ENCODE measurements at regions not wholly inside any gene's neighbourhood (a gene's known extent, or its start where the extent isn't known, plus 50 kb on each side); places are given as distances from the start of the nearest gene placed in this dataset.
"Not testable (repeated sequence)": the region's sequence is repeated elsewhere in the genome, so short reads cannot be mapped to it uniquely, and the experiment has no call there.

DNA sequence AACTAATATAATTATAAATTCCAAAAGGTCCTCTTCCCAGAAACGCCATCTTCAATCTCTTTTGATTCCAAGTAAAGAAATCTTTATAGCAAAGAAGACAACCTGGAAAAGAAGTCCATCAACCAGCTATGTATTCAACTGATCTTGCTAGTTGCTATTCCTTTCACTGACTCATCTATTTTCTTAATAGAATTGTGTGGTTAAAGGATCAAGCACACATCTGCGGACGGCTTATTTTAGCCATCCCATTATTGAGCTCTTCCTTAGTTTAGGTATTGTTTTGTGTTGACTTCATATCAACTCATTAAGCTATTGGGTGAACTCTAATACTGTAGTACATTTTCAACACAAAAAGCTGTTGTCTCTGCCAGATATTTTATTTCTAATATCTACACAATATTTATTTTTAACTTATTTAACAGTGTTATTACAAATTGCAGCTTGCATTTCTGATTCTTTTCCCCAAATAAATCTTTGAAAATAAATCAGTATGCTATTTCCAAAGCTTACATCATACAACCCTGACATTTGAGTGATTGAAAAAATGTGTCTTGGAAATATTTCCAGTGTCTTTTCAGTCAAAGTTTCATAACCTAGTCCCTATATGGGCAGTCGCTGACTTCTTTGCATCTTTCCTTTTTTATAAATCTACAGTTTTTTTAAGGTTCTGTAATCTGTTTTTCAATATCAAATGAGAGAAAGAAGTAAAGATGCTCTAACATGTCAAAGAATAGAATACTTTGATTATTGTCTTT lies 158.8 kb upstream of the SPRY2 start:
- DNase-seq (ENCODE audit: low spot score) = no peak

DNA sequence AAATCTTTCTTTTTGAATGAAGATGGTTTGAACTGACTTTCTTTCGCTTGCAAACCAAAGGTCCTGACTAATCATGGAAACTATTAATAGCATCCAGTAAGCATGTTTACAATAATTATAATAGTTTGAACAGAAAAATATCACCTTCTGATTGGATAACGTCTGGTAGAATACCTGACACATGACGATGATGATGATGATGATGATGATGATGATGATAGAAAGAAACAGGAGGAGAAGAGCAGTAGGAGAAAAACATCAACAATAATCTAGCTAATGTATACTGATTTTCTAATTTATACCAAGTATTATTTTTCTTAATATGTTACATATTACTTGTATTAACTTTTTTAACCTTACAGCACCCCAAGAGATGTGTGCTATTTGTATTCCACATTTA lies 157.5 kb upstream of the SPRY2 start:
- DNase-seq (ENCODE audit: low spot score) = no peak

DNA sequence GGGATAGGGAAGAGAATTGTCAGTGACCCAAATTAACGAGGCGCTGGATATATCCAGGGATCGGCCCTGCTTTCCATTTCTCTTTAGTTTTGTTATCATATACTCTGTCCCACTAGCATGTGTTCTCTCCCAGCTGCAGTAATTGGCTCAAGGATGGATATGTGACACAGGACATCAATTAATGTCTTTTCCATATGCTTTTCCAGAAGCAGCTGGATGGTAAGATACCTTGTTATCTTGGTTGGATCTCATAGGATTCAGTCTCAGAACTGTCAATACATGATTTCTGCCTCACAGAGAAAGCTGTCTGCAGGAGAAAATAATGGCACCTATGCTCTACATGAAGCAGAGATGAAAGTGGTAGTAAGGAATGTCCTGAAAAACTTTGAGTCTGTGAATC lies 157.1 kb upstream of the SPRY2 start:
- DNase-seq (ENCODE audit: low spot score) = no peak

DNA sequence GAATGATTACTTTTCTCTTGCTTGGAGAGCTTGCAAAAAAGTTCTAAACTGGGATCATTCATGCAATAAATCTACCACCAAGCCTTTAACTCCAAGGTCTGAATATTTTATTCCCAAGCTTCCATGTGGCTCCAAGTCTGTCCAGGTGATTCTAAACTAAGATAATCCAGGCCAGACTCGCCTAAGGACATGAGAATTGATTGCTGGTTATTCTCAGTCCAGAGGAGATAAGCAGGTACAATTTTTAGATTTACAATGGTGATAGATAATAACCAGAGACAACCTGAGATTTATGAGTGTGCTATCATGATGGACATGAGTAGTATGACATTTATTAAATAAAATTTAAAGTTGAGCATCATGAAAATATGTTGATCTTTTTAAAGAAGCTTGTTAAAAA lies 156.5 kb upstream of the SPRY2 start:
- no peak for DNase-seq (ENCODE audit: low spot score)

DNA sequence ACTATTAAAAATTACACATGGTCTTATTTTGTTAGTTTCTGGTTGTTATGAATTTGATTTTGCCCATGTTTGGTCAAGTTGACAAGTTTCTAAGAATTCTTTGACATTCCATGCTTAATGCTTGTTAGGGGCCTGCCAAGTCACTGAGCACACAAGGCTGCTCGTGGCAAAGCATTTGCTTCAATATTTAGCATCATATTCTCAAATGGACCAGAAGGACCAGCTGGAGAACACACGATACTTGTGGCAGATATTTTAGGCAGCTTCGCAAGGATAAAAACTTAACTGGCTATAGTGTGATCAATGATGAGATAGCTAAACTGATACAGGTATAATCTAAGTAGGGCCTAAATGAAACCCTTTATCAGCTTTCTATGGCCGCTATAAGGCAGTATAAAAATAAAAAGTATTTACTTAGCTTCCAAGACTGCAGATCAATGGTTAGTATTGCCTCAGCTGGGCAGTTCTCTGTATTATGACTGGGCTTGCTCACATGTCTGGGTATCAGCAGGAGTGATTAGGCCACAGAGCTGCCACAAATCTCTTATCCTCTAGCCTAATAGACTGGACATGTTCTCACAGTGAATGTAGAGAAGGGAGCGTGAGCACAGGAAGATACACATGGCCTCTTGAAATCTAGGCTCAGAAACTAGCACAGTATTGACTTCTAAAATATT lies 155.9 kb upstream of the SPRY2 start:
- no peak for DNase-seq (ENCODE audit: low spot score)

DNA sequence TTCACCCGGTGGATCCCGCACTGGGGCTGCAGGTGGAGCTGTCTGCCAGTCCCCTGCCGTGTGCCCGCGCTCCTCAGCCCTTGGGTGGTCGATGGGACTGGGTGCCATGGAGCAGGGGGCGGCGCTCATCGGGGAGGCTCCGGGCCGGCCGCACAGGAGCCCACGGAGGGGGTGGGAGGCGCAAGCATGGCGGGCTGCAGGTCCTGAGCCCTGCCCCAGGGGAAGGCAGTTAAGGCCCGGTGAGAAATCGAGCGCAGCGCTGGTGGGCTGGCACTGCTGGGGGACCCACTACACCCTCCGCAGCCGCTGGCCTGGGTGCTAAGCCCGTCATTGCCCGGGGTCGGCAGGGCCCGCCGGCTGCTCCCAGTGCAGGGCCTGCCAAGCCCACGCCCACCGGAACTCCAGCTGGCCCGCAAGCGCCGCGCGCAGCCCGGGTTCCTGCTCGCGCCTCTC lies 149.6 kb upstream of the SPRY2 start:
- DNase-seq (ENCODE audit: low spot score) = not testable (repeated sequence)

DNA sequence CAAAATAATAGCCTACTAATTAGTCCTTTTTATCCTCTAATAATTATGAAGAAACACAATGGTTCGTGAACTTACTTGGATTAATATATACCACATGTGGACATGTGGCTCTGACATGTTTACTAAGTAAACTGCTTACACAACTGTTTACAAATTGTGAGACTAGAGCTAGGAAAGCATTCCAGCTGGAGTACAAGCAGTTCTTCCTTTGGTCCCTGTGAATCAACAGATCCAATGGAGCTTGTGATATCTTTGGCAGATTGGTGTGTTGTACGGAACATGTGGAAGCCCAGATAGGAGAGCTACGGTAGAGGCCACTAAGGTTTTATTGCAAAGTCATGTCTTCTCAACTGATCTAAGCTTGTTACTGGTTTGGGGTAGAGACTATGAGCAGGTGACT lies 145.5 kb upstream of the SPRY2 start:
- no peak for DNase-seq (ENCODE audit: low spot score)

DNA sequence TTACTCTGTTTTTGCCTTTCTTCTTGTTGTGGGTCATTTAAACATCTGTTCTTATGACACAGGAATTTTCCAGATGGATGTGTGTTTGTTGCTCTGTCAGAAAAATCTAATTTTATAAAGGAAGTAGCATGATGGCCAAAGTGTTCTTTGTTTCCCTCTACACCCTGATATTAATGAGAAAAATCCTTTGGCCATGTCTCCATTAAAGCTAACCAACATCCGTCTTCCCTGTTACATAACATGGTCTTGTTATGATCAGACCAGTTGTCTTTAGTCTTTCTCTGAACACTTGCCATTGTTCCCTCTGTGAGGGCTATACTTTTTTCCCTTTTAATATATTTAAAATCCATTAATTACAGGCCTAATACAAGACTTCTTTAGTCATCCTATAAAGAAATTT lies 142.2 kb upstream of the SPRY2 start:
- DNase-seq (ENCODE audit: low spot score) = no peak

DNA sequence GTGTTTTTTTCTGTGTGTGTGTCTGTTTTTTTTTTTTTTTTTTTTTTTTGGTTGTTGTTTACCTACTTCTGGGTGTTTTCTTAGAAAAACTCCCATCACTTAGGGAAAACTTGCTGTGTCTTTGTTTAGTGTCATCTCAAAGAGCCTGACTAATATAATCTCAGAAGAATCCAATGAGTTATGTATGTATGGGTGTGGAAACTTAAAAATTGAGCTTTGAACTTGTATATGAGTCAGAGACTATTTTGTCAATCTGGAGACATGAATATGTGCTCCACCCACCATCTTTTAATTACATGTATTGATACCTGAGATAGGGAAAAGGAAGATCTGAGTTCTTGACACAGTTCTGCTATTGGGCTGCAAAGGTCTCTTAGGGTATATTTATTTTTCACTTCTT lies 140.7 kb upstream of the SPRY2 start:
- DNase-seq (ENCODE audit: low spot score) = no peak

DNA sequence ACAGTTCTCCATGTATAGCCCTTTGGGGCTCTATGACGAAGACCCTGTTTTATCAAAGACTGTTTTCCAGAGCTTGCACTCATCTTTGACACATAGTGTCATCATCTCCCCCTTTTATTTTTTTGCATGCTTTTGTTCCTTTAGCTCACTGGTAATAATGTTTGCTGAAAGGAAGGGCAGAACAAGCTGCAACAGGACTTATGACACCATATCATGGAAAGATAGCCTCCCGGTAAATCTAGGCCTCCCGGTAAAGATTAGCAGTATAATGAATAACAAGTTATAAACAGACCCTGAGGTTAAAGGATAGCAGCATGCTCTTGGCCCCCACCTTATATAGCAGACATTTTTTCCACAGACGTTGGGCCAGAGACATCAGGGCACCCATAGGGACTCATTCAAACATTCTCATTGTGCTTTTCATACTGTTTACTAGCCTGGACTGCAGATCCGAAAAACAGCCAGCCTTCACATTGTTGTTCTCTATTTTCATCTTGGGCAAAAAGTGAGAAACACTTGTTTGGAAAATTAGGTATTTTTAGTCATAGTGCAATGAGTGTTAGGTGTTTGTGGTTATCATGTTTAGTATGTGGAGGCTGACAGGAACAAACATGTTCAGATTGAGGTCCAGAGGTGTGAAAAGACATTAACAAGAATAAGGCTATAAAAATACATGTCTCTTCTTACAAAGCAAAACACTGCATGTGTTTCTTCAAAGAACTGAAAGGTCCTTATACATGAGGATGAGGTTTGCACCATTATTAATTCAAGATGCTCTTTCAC lies 136.9 kb upstream of the SPRY2 start:
- no peak for DNase-seq (ENCODE audit: low spot score)

DNA sequence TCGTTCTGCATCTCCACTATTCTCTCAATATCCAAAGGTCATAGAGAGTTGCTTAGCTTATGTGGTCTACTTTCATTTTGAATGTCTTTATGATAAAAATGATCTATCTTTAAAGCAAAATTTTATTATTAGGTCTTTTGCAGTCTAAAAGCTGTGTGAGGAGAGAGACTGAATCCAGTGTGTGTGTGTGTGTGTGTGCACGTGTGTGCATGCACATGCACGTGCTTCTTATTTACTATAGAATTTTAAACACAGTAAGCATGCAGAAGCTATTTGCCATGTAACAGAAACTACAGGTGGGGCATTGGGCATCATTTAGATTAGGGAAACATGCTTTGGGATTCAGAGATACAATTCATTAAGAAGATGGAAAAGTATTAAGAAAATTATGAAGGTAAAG lies 136.0 kb upstream of the SPRY2 start:
- DNase-seq (ENCODE audit: low spot score) = no peak

DNA sequence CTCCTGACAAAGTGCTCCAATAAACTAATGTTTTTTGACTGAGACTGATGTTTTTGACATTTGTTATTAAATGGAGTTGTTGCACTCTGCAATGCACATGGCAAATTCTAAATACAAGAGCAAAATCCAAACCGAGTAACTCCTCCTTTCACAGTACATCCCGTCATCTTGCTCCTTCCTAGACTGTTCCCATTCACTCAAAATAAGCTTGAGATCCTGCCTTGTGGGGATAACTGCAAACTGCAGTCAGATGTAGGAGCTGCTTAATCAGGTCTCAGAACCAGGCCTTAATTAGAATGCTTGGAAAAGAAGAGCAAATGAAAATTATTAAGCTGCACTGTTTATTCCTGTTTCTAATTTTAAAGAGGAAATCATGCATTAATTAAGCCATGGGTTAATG lies 134.8 kb upstream of the SPRY2 start:
- no peak for DNase-seq (ENCODE audit: low spot score)

- DNase-seq (ENCODE audit: low spot score) = no peak
Observed at GRCh38 chr13:80473695-80474094, 132.8 kb upstream of the SPRY2 start.

GRCh38 chr13:80469853-80470381 lies 129.0 kb upstream of the SPRY2 start:
- no peak for DNase-seq (ENCODE audit: low spot score)

- no peak for DNase-seq (ENCODE audit: low spot score)
Observed at GRCh38 chr13:80469105-80469852, 128.4 kb upstream of the SPRY2 start.

DNA sequence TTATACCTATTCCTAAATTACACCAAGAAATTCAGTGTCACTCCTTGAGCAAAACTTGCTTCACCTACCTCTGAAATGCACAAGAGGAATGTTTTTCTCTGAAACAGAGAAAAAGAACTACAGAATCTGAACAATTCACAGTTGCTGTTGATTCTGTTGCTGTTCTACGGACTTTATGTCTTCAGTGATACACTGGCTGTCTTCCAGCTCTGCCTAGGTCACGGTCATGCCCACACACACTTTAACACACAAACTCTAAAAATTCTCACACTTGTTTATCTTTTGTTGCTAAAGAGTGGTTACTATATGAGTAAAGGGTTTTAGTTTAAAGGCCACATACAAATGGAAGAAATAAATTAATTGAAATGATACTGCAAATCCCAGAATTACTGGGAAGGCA lies 124.4 kb upstream of the SPRY2 start:
- no peak for DNase-seq (ENCODE audit: low spot score)

- DNase-seq (ENCODE audit: low spot score) = no peak
Observed at GRCh38 chr13:80463673-80464352, 122.9 kb upstream of the SPRY2 start.

- DNase-seq (ENCODE audit: low spot score) = no peak
Observed at GRCh38 chr13:80462567-80462966, 121.6 kb upstream of the SPRY2 start.

DNA sequence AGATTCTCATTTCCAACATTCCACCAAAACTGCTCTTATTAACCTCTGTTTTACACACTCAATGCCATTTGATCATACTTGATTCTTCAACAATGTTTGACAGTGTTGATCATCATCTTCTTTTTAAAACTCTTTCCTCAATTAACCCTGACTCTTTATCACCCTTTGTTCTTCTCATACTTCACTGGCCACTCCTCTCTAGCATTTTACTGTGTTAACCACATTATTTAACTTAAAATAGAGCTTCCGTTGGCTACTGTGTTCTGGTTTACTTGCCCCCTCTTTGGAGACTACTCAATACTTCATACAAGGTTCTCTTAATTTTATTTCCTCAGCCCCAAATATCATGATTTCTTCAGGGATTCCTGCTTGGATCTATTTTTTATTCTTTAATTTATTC lies 121.1 kb upstream of the SPRY2 start:
- DNase-seq (ENCODE audit: low spot score) = no peak

DNA sequence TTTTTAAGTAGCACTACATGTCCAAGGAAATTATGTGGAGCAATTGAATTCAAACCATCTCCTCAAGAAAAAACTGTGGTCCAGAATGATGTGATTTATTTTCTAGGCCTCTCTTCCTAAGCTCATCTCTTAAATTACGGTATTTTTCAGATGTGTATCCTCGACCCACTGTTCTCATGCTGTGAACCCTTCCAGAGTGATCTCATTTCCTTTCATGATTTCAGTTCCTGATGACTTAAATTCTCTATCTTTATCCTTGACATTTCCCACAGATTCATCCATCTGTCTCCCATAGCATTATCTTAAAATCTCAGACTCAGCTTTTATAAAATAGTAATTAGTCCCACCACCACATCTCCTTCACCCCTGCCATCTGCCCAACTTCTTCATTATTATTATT lies 117.6 kb upstream of the SPRY2 start:
- no peak for DNase-seq (ENCODE audit: low spot score)

DNA sequence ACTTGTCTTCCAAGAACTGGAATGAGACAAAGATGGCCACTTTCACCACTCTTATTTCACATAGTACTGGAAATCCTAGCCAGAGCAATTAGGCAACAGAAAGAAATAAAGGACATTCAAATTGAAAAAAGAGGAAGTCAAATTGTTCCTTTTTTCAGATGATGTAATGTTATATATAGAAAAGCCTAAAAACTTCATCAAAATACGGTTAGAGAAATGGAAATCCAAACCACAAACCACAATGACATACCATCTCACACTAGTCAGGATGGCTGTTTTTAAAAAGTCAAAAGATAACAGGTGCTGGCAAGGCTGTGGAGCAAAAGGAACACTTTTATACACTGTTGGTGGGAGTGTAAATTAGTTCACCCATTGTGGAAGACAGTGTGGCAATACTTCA lies 113.3 kb upstream of the SPRY2 start:
- peak; percentile 0 for DNase-seq (ENCODE audit: low spot score)

DNA sequence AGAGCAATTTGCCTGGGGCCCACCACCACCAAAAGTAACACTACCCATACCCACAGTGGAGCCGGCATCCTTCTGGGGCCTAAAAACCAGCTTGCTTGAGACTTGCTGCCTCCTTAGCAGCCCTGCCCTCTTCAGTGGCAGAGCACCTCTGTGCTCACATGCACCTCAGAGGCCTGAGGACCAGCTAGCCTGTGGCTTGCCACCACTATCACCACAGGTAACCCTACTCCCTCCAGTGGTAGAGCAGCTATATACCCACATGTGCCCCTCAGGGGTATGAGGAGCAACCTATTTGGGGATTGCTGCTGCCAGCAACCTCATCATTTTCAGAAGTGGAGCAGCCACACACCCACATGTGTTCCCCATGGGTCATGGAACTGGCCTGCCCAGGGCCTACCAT lies 111.4 kb upstream of the SPRY2 start:
- no peak for DNase-seq (ENCODE audit: low spot score)
